ENCODE measurements at regions not wholly inside any gene's neighbourhood (a gene's known extent, or its start where the extent isn't known, plus 50 kb on each side); places are given as distances from the start of the nearest gene placed in this dataset.

GRCh38 chr5:168002116-168002515 is 289.3 kb upstream of the WWC1 start (continued):
- no peak for TF ChIP-seq CBFB (CRISPR knock-in tag; IDR thresholded peaks at IDR 0.05; ENCODE audit: low read depth)
- TF ChIP-seq, protein P1, sequence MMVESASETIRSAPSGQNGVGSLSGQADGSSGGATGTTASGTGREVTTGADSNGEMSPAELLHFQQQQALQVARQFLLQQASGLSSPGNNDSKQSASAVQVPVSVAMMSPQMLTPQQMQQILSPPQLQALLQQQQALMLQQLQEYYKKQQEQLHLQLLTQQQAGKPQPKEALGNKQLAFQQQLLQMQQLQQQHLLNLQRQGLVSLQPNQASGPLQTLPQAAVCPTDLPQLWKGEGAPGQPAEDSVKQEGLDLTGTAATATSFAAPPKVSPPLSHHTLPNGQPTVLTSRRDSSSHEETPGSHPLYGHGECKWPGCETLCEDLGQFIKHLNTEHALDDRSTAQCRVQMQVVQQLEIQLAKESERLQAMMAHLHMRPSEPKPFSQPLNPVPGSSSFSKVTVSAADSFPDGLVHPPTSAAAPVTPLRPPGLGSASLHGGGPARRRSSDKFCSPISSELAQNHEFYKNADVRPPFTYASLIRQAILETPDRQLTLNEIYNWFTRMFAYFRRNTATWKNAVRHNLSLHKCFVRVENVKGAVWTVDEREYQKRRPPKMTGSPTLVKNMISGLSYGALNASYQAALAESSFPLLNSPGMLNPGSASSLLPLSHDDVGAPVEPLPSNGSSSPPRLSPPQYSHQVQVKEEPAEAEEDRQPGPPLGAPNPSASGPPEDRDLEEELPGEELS (CRISPR knock-in tag; IDR thresholded peaks at IDR 0.05), result no peak

- Mint-ChIP-seq H3K9me3 (no peaks in the 10 kb centered on the region), H3K27ac (no peak overlapping the region), H3K4me1 (peaks cover 10% of the 10 kb centered on the region; the same call in 1 of the 2 replicates), H3K36me3 (no peaks in the 10 kb centered on the region), H3K4me3 (no peak overlapping the region), H3K27me3 (ENCODE audit: low read depth) (no peaks in the 10 kb centered on the region)
- ChIA-PET POLR2A (no interaction called here), CTCF (no interaction called here)
- no peak for TF ChIP-seq CDX4 (CRISPR knock-in tag; IDR thresholded peaks at IDR 0.05; ENCODE audit: borderline replicate concordance)
- no peak for TF ChIP-seq EMX1 (CRISPR knock-in tag; IDR thresholded peaks at IDR 0.05)
- no peak for TF ChIP-seq SP1 (CRISPR knock-in tag; conservative IDR thresholded peaks at IDR 0.05)
- TF ChIP-seq ZNF219 (CRISPR knock-in tag; IDR thresholded peaks at IDR 0.05; ENCODE audit: borderline replicate concordance), result no peak
- no peak for TF ChIP-seq NR1H2 (CRISPR knock-in tag; IDR thresholded peaks at IDR 0.05)
- no peak for TF ChIP-seq NR3C1 (CRISPR knock-in tag; conservative IDR thresholded peaks at IDR 0.05; ENCODE audit: low read depth)
- TF ChIP-seq USF1 (CRISPR knock-in tag; IDR thresholded peaks at IDR 0.05), result no peak
- TF ChIP-seq, protein P2, sequence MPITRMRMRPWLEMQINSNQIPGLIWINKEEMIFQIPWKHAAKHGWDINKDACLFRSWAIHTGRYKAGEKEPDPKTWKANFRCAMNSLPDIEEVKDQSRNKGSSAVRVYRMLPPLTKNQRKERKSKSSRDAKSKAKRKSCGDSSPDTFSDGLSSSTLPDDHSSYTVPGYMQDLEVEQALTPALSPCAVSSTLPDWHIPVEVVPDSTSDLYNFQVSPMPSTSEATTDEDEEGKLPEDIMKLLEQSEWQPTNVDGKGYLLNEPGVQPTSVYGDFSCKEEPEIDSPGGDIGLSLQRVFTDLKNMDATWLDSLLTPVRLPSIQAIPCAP (CRISPR knock-in tag; IDR thresholded peaks at IDR 0.05), result no peak
- no peak for TF ChIP-seq ATF1 (CRISPR knock-in tag; IDR thresholded peaks at IDR 0.05)
- TF ChIP-seq SOX15 (CRISPR knock-in tag; IDR thresholded peaks at IDR 0.05), result no peak
- no peak for TF ChIP-seq GRHL2 (CRISPR knock-in tag; IDR thresholded peaks at IDR 0.05; ENCODE audit: insufficient replicate concordance, severe bottlenecking)
- TF ChIP-seq KAT7 (CRISPR knock-in tag; IDR thresholded peaks at IDR 0.05; ENCODE audit: borderline replicate concordance), result no peak
- TF ChIP-seq NFYB (CRISPR knock-in tag; conservative IDR thresholded peaks at IDR 0.05; ENCODE audit: low read depth), result no peak
- TF ChIP-seq ZNF416 (CRISPR knock-in tag; IDR thresholded peaks at IDR 0.05), result no peak
- TF ChIP-seq TEAD1 (CRISPR knock-in tag; IDR thresholded peaks at IDR 0.05), result no peak
- no peak for TF ChIP-seq CBFB (CRISPR knock-in tag; IDR thresholded peaks at IDR 0.05; ENCODE audit: low read depth)
- TF ChIP-seq TP53 (CRISPR knock-in tag; IDR thresholded peaks at IDR 0.05), result no peak
- TF ChIP-seq ZNF138 (CRISPR knock-in tag; conservative IDR thresholded peaks at IDR 0.05), result no peak
- TF ChIP-seq ZNF232 (CRISPR knock-in tag; IDR thresholded peaks at IDR 0.05), result no peak
- ATAC-seq (no peak), DNase-seq (ENCODE audit: low spot score) (no peak)
Observed at GRCh38 chr5:168005093-168005492, 286.4 kb upstream of the WWC1 start.

- ATAC-seq, result no peak
- Mint-ChIP-seq H3K9me3 (no peaks in the 10 kb centered on the region), H3K4me3 (no peak overlapping the region), H3K27ac (no peak overlapping the region), H3K36me3 (no peaks in the 10 kb centered on the region), H3K27me3 (ENCODE audit: low read depth) (no peaks in the 10 kb centered on the region), H3K4me1 (peaks cover 10% of the 10 kb centered on the region; the same call in 1 of the 2 replicates)
- CTCF ChIA-PET, result no interaction called here
- DNase-seq (ENCODE audit: low spot score), result no peak
- no peak for TF ChIP-seq ZNF671 (CRISPR knock-in tag; IDR thresholded peaks at IDR 0.05)
- TF ChIP-seq, protein P3, sequence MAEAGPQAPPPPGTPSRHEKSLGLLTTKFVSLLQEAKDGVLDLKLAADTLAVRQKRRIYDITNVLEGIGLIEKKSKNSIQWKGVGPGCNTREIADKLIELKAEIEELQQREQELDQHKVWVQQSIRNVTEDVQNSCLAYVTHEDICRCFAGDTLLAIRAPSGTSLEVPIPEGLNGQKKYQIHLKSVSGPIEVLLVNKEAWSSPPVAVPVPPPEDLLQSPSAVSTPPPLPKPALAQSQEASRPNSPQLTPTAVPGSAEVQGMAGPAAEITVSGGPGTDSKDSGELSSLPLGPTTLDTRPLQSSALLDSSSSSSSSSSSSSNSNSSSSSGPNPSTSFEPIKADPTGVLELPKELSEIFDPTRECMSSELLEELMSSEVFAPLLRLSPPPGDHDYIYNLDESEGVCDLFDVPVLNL (CRISPR knock-in tag; IDR thresholded peaks at IDR 0.05; ENCODE audit: borderline replicate concordance, low read depth), result no peak
- TF ChIP-seq, protein P4, sequence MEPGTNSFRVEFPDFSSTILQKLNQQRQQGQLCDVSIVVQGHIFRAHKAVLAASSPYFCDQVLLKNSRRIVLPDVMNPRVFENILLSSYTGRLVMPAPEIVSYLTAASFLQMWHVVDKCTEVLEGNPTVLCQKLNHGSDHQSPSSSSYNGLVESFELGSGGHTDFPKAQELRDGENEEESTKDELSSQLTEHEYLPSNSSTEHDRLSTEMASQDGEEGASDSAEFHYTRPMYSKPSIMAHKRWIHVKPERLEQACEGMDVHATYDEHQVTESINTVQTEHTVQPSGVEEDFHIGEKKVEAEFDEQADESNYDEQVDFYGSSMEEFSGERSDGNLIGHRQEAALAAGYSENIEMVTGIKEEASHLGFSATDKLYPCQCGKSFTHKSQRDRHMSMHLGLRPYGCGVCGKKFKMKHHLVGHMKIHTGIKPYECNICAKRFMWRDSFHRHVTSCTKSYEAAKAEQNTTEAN (CRISPR knock-in tag; IDR thresholded peaks at IDR 0.05), result no peak
- no peak for TF ChIP-seq ZNF232 (CRISPR knock-in tag; IDR thresholded peaks at IDR 0.05)
- no peak for TF ChIP-seq RORB (CRISPR knock-in tag; IDR thresholded peaks at IDR 0.05)
- no peak for TF ChIP-seq SMAD4 (CRISPR knock-in tag; IDR thresholded peaks at IDR 0.05)
- no peak for TF ChIP-seq ZNF423 (CRISPR knock-in tag; IDR thresholded peaks at IDR 0.05)
- TF ChIP-seq JAZF1 (CRISPR knock-in tag; IDR thresholded peaks at IDR 0.05), result no peak
- no peak for TF ChIP-seq TCF7 (CRISPR knock-in tag; IDR thresholded peaks at IDR 0.05; ENCODE audit: low read depth)
- TF ChIP-seq JUN (CRISPR knock-in tag; IDR thresholded peaks at IDR 0.05), result no peak
- POLR2A ChIA-PET, result no interaction called here
Observed at GRCh38 chr5:168005936-168006335, 285.5 kb upstream of the WWC1 start.
